GM21576 (cell line): ENCODE measurements at regions not wholly inside any gene's neighbourhood (a gene's known extent, or its start where the extent isn't known, plus 50 kb on each side); places are given as distances from the start of the nearest gene placed in this dataset.
A peak's percentile ranks its signal among the peaks of the same experiment; 100 is the strongest.
"Not testable (repeated sequence)": the region's sequence is repeated elsewhere in the genome, so short reads cannot be mapped to it uniquely, and the experiment has no call there.

Source experiments
- ATAC-seq: cut with Tn5 transposase; IDR thresholded peaks from one replicate; pipeline ENCODE4 v1.9.1; 2021; ENCODE audit warnings: mild to moderate bottlenecking, moderate library complexity; ENCODE audit not compliant: unreplicated experiment

GRCh38 chr4:122973465-122973864 lies 51.1 kb upstream of the NUDT6 start:
- no peak for ATAC-seq

- ATAC-seq, result no peak
Measured at GRCh38 chr4:122976111-122976510, 53.7 kb upstream of the NUDT6 start.

GRCh38 chr4:122977103-122977502 lies 54.7 kb upstream of the NUDT6 start:
- no peak for ATAC-seq

- ATAC-seq, result no peak
Measured at GRCh38 chr4:122978109-122978508, 55.7 kb upstream of the NUDT6 start.

GRCh38 chr4:122978789-122979188 lies 56.4 kb upstream of the NUDT6 start:
- no peak for ATAC-seq

- ATAC-seq, result no peak
Measured at GRCh38 chr4:122980860-122981259, 58.5 kb upstream of the NUDT6 start.

GRCh38 chr4:122988696-122989095 lies 66.3 kb upstream of the NUDT6 start:
- no peak for ATAC-seq

GRCh38 chr4:122990891-122991290 lies 68.5 kb upstream of the NUDT6 start:
- no peak for ATAC-seq

- no peak for ATAC-seq
Measured at GRCh38 chr4:122992057-122992456, 69.7 kb upstream of the NUDT6 start.

GRCh38 chr4:122992641-122993040 lies 70.2 kb upstream of the NUDT6 start:
- no peak for ATAC-seq

GRCh38 chr4:122996350-122996749 lies 74.0 kb upstream of the NUDT6 start:
- ATAC-seq, result no peak

- ATAC-seq, result peak; percentile 60
Measured at GRCh38 chr4:122997463-122998101, 75.2 kb upstream of the NUDT6 start.

GRCh38 chr4:123004079-123004478 lies 81.7 kb upstream of the NUDT6 start:
- not testable (repeated sequence) for ATAC-seq

- not testable (repeated sequence) for ATAC-seq
Measured at GRCh38 chr4:123005126-123005525, 82.7 kb upstream of the NUDT6 start.

GRCh38 chr4:123007679-123008078 lies 85.3 kb upstream of the NUDT6 start:
- no peak for ATAC-seq

- ATAC-seq, result not testable (repeated sequence)
Measured at GRCh38 chr4:123012416-123012815, 90.0 kb upstream of the NUDT6 start.

- no peak for ATAC-seq
Measured at GRCh38 chr4:123014038-123014437, 91.6 kb upstream of the NUDT6 start.

GRCh38 chr4:123017078-123017477 lies 94.7 kb upstream of the NUDT6 start:
- no peak for ATAC-seq

GRCh38 chr4:123017636-123018395 lies 95.4 kb upstream of the NUDT6 start:
- no peak for ATAC-seq

GRCh38 chr4:123018396-123018775 lies 96.0 kb upstream of the NUDT6 start:
- ATAC-seq, result no peak

GRCh38 chr4:123020285-123020684 lies 97.9 kb upstream of the NUDT6 start:
- no peak for ATAC-seq

GRCh38 chr4:123023647-123024046 lies 101.2 kb upstream of the NUDT6 start:
- ATAC-seq, result no peak

- no peak for ATAC-seq
Measured at GRCh38 chr4:123024710-123025109, 102.3 kb upstream of the NUDT6 start.
